Hypothalamus (tissue), 51 donors: ENCODE measurements at regions not wholly inside any gene's neighbourhood (a gene's known extent, or its start where the extent isn't known, plus 50 kb on each side); places are given as distances from the start of the nearest gene placed in this dataset.

Source experiments
- DNase-seq, 51 donors: peaks; one replicate each; lab custom pipeline; 2025; lab: John Stamatoyannopoulos, UW

DNA sequence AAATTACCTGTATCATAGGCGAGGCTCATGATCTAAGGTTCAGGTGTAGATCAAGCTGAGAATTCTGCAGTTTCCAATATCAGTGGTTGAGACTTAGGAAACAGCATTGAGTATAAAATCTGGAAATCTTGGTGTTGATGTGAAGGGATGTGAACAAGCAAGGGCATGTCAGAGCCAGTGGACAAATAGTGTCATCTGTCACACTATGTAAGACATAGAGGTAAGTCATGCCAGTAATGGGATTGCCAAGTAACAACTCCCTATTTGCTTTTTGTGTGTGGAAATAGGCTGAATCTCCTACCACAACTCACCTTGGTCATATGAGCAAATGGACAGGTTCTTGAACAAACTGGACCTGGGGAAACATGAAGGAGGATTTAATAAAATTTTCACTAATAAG, 334.5 kb upstream of the EMCN start:
- DNase-seq, result no peak

DNA sequence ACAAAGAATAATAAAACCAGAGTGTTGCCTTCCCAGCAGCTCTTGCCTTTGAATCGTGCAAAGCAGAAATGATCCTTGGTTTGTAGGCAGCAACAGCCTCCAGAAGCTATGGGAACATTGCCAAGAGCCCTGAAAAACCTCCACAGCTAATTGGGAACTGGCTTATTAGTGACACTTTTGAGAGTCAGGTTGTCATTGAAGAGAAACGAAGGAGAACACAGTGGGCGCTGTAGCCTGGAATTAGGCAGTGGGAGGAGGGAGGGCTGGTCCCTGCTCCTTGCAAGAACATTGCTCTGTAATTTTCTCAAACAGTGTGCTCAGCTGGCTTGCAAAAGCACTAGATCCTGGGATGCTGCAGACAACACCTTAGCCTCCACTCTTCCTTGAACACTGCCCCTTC, 331.5 kb upstream of the EMCN start:
- peak in 25 of 51 donors; percentile 0 to 84 (median 14) for DNase-seq

DNA sequence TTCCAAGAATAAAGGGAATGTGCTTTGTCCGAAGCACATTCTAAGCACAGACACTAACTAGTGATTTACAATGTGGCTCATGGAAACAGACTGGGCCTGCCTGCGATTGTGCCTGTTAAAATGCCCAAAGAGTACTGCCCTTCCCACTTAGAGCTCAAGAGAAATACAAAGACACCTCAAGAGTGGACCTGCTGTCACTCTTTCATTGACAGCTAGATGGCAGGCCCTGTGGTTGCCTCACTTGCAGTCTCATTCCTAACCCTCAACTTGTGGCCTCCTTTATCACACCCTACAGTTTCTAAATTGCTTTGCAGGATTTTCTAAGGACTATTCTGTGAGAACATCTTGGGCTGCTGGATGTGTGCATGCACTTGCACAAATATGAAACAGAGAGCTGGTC, 331.0 kb upstream of the EMCN start:
- DNase-seq, result peak in 2 of 51 donors; percentile 0 to 70

DNA sequence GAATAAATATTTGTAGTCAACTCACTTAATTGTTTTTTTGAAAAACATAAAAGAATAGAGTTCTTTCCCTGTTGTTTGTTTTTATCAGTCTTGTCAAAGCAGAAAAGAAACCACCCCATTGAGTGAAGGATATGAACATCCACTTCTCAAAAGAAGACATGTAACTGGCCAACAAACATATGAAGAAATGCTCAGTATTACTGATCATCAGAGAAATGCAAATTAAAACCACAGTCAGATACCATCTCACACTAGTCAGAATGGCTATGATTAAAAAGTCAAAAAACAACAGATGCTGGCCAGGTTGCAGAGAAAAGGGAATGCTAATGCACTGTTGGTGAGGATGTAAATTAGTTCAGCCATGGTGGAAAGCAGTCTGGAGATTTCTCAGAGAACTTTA, 326.1 kb upstream of the EMCN start:
- no peak for DNase-seq

DNA sequence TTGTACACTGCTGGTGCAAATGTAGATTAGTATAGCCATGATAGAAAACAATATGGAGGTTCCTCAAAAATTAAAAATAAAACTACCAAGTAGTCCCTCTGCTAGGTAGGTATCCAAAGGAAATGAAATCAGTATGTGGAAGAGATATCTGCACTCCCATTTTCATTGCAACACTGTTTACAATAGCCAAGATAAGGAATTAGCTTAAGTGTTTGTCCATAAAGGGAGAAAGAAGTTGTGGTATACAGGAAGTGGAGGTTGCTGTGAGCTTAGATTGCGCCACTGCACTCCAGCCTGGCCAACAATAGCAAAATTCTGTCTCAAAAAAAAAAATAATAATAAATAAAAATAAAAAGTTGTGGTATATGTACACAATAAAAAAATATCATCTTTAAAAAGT, 325.0 kb upstream of the EMCN start:
- no peak for DNase-seq

DNA sequence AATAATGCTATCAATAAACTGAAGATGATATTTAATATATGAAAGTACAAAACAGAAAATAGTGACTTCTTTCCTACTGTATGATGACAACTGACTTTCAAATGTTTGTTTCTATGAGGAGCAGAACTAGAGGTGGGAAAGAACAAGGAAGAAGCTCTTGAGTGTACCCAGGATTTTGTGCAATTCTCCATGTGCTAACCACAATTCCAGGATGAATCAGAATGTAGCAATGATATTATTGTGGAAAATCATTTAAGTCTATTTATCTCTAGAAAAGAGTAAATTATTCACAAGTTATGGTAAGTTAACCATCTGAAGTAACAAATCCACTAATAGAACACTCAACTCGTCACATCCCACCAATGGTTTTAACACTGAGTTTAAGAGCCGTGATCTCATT, 324.1 kb upstream of the EMCN start:
- DNase-seq, result no peak

DNA sequence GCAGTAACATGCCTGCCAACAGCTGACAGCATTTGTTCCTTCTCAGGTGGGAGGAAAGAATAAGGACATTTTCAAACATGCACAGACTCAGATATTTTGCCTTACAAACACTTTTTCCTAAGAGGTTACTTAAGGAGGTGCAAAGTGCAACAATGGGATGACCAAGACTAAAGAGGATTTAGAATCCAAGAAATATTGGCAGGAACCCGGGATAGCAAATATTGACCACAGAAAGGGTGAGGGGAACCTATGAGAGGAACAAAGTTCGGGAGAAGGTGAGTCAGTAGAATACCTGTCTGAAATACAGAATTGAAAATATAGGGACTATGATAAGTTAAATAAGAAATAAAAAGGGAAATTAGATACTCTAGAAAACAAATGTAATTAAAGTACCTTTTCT, 321.9 kb upstream of the EMCN start:
- no peak for DNase-seq

DNA sequence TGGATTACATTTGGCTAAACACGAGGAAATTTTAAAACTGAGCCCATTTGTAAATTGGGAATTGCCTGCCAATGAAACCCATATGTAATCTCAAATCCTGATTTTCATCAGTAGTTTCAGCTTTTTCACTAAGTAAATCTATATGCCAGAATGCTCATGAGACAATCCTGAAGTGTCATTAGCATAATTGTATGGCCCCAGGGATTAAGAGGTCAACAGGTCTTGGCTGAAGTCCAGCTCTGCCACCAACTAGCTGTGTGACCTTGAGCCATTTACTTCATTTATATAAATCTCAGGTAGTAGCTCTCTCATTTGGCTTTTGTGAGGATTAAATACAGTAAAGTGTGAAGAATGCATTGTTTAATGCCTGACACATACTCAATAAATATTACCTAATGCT, 320.5 kb upstream of the EMCN start:
- DNase-seq, result no peak

DNA sequence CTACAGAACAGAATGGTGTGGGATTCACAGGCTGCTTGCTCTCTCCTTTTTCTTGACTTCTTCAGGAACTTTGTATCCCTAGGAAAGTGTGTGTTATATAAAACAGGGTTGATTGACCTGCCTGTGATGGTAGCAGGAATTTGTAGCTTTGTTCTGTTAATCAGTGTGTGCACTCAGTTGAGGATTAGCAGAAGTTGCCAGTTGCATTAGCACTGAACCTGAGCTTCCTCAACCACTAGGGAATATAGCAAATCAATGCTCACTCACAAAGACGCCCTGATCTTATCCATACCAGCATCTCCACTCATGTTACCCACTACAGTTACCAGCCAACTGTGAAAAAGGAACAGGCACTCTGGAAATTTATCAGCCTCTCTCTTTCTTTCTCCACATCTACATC, 319.1 kb upstream of the EMCN start:
- DNase-seq, result no peak

DNA sequence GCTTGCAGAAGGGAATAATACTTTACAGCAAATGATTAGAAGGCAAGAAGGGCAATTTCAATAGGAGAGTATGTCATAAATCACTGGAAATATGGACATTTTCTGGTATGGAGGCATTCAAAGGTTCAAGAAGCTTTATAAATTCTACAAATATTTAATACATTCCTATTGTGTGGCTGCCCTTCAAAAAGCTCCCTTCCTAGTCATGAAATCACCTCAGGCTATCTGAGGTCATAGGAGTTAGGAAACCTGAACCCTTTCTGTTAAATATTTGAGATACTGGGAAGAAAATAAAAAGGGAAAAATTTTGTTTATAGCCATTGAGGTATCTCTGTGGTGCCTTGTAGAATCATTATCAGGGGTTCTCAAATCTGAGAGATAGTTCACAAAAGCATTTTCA, 316.8 kb upstream of the EMCN start:
- no peak for DNase-seq

DNA sequence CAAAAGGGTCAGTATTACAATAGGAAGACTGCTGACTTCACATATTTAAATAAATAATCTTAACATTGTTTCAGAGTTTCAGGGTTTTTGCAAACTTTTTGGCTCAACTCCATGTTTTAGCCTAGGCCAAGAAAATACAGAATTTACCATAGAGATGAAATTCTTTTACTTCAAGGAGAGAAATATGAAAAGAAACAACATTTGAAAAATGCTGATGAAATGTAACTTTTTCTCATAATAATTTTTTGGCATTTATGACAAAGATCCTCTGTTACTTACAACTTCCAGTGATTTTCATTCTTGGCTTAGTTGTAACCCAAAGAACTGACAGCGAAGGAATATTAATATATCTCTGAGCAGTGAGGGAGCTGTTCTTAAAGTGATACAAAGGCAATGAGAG, 316.1 kb upstream of the EMCN start:
- DNase-seq, result no peak

DNA sequence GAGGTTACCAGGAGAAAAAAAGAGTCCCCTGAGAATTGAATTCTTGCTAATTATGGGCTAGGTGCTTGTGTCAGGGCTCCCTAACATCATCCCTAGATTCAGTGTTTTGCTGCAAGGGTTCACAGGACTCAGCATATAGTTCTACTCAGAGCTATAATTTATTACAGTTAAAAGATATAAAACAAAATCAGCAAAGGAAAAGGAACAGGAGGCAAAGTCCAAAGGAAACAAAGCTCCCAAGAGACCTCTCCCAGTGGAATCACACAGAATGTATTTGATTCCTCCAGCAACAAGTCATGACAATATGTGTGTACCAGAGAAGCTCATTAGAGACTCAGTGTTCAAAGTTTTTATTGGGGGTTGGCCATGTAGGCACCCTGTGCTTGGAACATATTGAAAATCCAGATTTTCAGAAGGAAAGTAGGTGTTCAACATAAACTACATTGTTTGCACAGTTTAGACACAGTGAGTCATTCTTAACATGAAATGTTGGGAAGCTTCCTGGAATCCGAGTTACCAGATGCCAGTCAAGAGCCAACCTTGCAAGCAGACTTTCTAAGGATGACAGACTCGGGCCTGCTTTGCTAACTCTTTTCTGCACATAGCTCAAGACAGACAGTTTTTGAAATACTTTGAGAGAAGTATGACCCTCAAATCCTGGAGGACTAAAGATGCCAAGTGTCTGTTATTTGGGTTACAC, 311.3 kb upstream of the EMCN start:
- DNase-seq, result no peak

DNA sequence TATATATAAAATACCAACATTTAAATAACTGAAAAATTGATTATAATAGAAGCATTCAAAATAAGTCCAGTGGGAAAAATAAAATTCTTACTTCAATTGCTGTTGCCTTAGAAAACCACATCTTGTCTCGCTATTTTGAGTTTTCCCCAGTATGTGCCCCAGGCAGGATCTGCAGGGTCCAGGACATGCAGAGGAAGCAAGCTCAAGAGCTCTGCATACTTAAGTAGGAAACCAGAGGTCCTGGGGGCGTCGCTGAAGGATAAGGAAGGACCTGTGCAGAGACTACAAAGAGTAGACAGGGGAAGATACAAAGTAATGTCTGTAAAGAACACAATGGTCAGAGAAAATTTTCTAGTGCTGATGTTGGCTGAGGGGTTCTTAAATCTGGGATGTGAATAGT, 310.5 kb upstream of the EMCN start:
- DNase-seq, result no peak

DNA sequence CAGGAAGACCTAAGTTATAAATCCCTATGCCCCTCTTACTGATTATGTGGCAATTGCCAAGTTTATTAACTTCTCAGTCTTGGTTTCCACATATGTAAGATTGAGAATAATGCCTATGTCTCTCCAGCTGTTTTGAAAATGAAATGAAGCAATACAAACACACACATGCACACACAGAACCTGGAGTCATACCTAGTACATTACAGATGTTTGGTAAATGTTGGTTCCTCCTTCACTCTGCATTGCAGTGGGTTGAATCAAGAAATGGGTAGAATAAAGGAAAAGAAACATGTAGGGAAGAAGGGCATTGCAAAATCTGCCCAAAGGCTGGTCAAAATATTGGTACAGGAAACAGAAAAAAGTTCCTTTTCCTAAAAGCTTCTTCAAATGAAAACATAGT, 309.9 kb upstream of the EMCN start:
- DNase-seq, result no peak

DNA sequence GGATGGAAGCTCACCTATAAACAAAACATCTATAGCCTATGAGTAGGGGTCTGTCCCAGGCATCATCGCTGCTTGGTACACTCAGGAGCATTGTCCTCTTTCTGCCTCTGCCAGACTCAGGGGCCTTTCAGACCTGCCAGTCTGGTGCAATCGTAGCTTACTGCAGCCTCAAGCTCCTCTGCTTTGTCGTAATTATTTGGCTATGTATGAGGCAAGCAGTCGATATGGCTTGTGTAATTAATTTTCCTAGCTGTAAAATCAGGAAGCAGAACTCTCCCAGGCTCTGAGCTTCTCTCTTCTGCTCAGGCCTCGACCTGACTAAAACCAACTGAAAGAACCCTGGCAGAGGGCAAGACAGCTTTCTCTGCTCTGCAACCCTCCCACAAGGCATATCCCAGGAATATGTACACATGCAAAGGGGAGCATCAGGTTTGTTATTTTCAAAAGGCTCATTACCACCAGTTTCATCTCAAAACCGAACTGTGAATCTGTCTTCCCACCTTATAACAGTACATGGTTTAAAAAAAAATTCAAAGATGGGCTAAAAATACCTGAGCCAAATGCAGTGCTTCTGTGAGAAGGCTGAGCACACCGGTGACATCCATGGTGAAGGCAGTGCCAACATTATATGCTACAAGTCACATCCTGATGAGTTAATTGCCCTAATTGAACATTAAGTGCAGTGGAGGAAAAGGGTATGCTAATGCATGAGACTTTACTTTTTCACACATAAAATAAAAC, 309.2 kb upstream of the EMCN start:
- DNase-seq, result peak in 1 of 51 donors; percentile 78

DNA sequence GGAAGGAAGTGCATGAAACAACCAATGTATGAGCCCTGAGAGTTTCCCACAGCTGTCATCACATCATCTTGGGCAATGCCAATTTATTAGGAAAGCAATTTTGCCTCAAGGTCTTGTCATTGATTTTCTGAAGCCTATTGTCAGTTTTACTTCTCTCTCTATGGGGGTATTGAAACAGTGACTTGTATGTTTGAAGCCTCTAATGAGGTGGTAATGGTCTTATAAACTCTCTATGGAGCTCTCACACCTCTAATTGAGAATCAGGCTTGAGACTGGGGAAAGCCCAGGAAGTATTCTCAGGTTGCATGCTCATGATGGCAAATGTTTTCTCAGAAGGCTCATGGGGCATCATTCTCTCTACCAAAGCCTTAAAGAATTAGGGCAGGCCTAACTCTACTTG, 308.2 kb upstream of the EMCN start:
- DNase-seq, result no peak

DNA sequence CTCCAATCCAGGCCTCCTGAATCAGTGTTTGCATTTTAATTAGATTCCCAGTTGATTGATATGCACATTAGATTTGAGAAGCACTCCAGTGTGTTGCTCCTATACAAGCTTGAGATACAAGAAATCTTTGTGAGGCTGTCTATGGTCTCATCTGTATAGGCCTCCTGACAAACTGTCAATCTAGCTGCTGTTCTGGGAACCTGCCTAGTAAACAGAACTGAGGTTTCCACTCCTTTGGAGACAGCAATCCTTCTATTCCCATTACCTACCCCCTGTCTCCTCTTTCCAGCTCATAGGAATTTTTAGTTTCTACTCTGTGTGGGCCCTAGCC, 306.1 kb upstream of the EMCN start:
- DNase-seq, result no peak

DNA sequence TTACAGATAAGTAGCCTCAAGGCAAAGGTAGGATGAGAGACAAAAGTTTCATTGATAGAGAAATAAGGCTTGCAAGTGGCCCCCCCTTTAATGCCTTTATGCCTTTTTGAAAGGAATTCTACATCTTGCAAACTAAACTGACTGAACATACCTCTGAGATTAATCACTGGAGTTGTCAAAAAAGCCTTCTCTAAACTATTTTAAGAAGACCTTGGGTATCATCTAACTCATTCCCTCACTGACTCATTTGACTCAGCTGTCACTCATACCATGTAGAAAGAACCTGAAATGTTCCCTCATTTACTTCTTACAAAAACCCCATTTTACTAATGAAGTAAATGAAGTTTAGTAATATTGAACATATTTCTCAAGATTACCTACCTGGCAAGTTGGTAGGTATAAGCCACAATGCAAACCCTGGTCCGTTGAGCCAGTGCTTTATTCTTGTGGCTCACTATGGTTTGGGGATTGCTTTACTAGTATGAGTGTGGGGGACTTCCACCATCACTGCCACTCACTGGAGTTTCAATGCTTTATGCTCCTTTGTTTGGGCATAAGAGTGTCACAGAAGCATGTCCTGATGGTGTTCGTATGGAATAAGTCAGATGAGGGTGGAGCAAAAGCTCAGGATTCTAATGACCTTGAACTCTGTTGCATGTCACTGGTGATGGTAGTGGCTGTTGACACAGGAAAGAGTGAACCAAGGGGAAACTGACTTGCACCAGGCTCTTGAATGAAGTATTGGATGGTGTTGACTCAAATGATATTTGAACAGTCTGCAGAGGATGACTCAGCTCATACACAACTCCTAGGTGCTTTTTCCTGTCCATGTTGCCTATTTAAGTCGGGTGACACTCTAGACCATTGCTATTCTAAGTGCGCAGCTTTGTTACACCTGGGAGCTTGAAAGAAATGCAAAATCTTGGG, 305.5 kb upstream of the EMCN start:
- DNase-seq, result no peak

DNA sequence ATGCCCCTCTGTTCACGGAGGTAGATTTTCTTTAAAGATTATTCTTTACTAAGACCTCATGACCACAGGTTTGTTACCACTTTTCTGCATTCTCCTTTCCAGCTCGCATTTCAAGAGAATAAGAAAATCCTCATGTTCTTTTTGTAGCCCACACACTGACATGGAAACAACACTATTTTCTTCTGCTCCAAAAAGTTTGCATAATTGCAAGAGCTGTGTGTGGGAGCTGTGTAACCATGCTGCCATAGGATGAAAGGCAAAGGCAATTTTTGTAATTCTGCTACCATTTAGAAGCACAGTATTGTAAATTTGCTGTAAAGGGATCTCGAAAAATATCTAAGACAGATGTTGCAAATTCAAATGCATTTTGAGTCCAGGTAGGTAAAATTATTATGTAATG, 302.4 kb upstream of the EMCN start:
- DNase-seq, result peak in 1 of 51 donors; percentile 55

DNA sequence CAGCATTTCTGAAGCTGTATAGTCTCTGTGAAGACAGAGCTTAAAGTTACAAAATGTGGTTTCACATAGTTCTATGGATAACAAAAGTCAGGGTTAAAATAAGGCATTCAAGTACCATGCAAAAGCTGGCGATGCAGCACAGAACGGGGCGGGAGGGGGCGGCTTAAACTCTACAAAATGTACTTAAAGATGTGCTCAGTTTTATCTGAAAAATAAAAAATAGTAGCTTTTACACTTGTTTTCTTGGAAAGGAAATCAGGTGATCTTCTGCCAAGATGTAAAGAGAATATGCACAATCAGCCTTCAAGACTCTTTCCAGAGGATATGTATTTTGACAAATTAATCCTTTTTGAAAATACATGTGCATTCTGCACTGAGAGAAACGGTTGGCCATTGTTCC, 301.7 kb upstream of the EMCN start:
- DNase-seq, result peak in 1 of 51 donors; percentile 37

DNA sequence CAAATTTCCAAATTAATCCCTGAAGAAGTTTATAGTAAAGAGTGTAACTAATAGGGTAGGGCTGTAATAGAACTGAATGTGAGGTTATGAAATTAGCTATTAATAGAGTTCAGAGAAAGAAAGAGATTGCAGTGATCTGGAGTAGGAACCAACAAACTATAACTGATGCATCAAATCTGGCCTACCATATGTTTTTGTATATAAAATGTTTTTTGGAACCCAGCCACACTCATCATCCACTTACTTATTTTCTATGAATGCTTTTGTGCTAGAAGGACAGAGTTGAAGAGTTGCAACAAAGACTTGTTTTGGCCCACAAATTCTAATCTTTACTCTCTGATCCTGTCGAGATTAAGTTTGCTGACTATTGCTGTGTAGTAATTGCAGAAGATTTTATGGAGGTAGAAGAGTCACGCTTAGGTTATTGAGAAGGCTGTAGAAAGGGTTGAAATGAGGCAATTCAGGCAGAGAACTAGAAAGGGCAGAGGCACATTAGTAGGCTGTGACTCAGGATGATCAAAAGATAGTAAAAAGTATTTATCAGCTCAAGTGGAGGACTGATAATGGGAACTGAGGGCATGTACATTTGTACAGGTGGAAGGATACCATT, 298.7 kb upstream of the EMCN start:
- DNase-seq, result no peak
